ENCODE measurements at regions not wholly inside any gene's neighbourhood (a gene's known extent, or its start where the extent isn't known, plus 50 kb on each side); places are given as distances from the start of the nearest gene placed in this dataset.

GRCh38 chr4:120555058-120555457 is 367.5 kb downstream of the PRDM5 start:
- TF ChIP-seq REST (IDR thresholded peaks at IDR 0.05; ENCODE audit: borderline replicate concordance) (no peak), SMC3 (conservative IDR thresholded peaks at IDR 0.05; ENCODE audit: poor library complexity) (no peak), CTCF (IDR thresholded peaks at IDR 0.05; ENCODE audit: poor library complexity, severe bottlenecking) (no peak), POLR2AphosphoS5 (IDR thresholded peaks at IDR 0.05) (no peak)
